HCT116 (cell line): ENCODE measurements at regions not wholly inside any gene's neighbourhood (a gene's known extent, or its start where the extent isn't known, plus 50 kb on each side); places are given as distances from the start of the nearest gene placed in this dataset.

Source experiments
- ATF3 ChIP-seq: IDR thresholded peaks from 2 replicates; pipeline ENCODE4 v1.6.1; 2012
- CTCF ChIP-seq, 3 experiments: fragments of 200-600 bp in 1 of 3; sonication (generic) in 1 of 3; IDR thresholded peaks in 2 of 3; conservative IDR thresholded peaks in 1 of 3; 2 replicates each; pipeline ENCODE4 v1.5.1; 2012 to 2017; ENCODE audit warnings: low read depth in 2 of 3, low read length in 2 of 3, antibody characterized with exemption in 1 of 3, borderline replicate concordance in 1 of 3, control low read depth in 1 of 3, mild to moderate bottlenecking in 1 of 3, mixed read lengths in 1 of 3, mixed run types in 1 of 3, moderate library complexity in 1 of 3; ENCODE audit not compliant: insufficient read depth in 1 of 3
- EGR1 ChIP-seq: IDR thresholded peaks from 2 replicates; pipeline ENCODE4 v1.6.1; 2012; ENCODE audit warnings: low read depth
- EZH2 ChIP-seq: fragments of 200-600 bp; sonication (generic); IDR thresholded peaks from 2 replicates; pipeline ENCODE4 v1.6.1; 2017; ENCODE audit warnings: antibody characterized with exemption, mixed run types
- EZH2phosphoT487 ChIP-seq: fragments of 200-600 bp; IDR thresholded peaks from 2 replicates; pipeline ENCODE4 v1.6.1; 2018; ENCODE audit warnings: antibody characterized with exemption, borderline replicate concordance
- JUND ChIP-seq: IDR thresholded peaks from 2 replicates; pipeline ENCODE4 v1.6.1; 2012
- POLR2A ChIP-seq: IDR thresholded peaks from 2 replicates; pipeline ENCODE4 v1.7.0; 2011; ENCODE audit warnings: borderline replicate concordance; ENCODE audit not compliant: insufficient read depth, insufficient read length; ENCODE audit errors: extremely low read depth
- POLR2AphosphoS5 ChIP-seq: IDR thresholded peaks from 2 replicates; pipeline ENCODE4 v1.6.1; 2011; ENCODE audit warnings: mild to moderate bottlenecking, low read depth, low read length, moderate library complexity
- RAD21 ChIP-seq: IDR thresholded peaks from 2 replicates; pipeline ENCODE4 v1.6.1; 2012; ENCODE audit warnings: low read depth, mild to moderate bottlenecking
- SIN3A ChIP-seq: IDR thresholded peaks from 2 replicates; pipeline ENCODE4 v1.6.1; 2012; ENCODE audit warnings: low read depth
- SP1 ChIP-seq: IDR thresholded peaks from 2 replicates; pipeline ENCODE4 v1.6.1; 2012; ENCODE audit warnings: low read depth
- YY1 ChIP-seq: IDR thresholded peaks from 2 replicates; pipeline ENCODE4 v1.6.1; 2011; ENCODE audit warnings: low read length, low read depth, moderate library complexity, mild to moderate bottlenecking; ENCODE audit not compliant: insufficient replicate concordance; ENCODE audit errors: extremely low read depth
- ZBTB33 ChIP-seq: IDR thresholded peaks from 2 replicates; pipeline ENCODE4 v1.6.1; 2011; ENCODE audit warnings: mild to moderate bottlenecking, low read length, moderate library complexity; ENCODE audit not compliant: insufficient replicate concordance; ENCODE audit errors: extremely low read depth

GRCh38 chr5:58133631-58134296 is 326.1 kb downstream of the PLK2 start:
- TF ChIP-seq CTCF (IDR thresholded peaks at IDR 0.05 in 2 of 3, conservative IDR thresholded peaks at IDR 0.05 in 1 of 3; ENCODE audit: borderline replicate concordance in 1 of 3, insufficient read depth in 1 of 3, low read depth in 2 of 3, low read length in 2 of 3): no peak
- no peak for TF ChIP-seq EGR1
- TF ChIP-seq POLR2A: no peak
- TF ChIP-seq ATF3: no peak
- no peak for TF ChIP-seq SP1
- TF ChIP-seq EZH2: no peak
- TF ChIP-seq EZH2phosphoT487: no peak
- TF ChIP-seq ZBTB33: no peak
- TF ChIP-seq SIN3A: no peak
- TF ChIP-seq POLR2AphosphoS5: no peak
- TF ChIP-seq RAD21: no peak
- no peak for TF ChIP-seq YY1
- TF ChIP-seq JUND: no peak
